ENCODE measurements at regions not wholly inside any gene's neighbourhood (a gene's known extent, or its start where the extent isn't known, plus 50 kb on each side); places are given as distances from the start of the nearest gene placed in this dataset.

DNA sequence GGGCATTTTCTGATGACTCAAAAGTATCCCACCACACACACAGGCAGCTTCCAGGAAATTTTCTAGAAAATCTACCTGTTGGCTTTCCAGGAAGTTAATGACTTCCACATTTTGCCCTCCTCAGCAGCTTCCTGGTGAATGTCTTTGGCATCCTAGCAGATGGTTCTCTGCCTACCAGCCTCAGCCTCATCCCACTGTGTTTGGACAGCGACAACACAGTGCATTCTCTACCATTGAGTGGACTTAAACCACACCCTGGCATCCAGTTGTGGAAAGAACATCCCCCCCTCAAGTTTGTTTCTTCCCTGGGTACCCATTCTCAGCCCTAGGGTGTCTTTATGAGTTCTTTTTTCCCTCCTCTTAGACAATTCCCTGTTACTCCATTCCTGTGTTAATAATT, 50.8 kb upstream of the GADL1 start:
- DNase-seq (ENCODE audit: low spot score): no peak

DNA sequence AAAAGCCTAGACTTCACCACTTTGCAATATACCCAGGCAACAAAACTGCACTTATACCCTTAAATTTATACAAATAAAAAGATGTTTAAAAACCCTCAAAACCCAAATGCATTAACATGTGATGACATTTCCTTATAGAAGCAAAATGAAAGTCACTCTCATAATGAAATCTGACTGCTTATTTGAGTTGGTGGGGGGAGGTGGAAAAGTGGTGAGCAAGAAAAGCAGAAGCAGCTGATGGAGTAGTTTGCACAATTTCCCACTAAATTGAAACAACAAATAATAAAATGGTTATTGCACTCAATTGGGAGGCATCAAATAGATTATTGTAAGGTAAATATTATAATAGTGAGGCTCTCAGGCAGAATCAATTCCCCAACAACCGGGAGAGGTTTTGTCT, 54.0 kb upstream of the GADL1 start:
- DNase-seq (ENCODE audit: low spot score): no peak

DNA sequence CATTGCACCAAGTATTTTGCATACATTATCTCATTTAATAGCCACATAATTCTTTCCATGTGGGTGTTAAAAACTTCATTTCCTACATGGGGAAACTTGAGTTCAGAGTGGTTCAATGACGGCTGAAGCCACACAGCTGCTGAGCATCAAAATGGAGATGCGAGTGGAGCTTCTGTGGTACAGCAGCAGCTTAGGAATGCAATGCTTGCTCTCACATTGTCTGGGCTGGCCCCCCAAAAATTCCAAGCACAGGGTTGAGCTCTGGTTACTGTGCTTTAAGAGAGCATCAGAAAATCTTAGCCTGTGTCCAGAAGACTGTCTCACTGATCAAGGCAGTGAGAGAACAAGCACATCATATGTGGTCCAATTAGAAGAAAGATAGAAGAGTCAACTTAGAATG, 57.4 kb upstream of the GADL1 start:
- DNase-seq (ENCODE audit: low spot score): no peak

DNA sequence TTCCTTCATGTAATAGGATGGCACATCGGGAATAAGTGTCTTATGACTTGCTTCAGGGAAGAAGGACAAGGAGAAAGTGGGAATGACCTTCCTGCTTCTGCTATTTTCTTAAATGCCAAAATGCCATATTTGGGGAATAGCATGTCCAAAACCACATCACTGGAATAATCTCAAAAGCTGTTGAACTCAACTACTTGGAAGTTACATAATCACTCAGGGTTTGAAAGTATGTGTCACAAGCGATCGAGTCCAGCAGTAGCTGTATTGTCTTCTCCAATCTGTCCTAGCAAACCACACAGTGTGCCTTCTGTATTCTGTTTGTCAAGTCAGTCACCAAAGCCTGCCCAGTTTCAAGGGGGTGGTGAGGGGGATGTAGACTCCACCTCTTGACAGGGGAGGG, 58.3 kb upstream of the GADL1 start:
- DNase-seq (ENCODE audit: low spot score): no peak

DNA sequence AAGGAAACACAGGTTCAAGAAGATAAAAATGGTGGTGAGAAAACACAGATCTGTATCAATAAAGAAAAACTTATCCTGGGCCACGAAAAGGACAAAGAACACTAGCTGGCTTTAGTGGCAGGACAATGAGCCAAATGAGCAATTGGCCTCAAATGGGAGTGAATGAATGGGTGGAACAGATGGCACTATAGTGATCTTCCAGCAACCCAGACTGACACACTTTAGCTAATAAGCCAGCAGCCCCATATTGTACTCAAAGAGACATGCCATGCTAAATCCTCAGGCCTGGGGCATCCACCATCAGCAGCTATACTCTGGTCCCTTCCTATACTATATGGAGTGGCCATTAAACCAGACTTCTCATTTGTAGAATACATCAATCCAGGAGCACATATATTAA, 60.0 kb upstream of the GADL1 start:
- DNase-seq (ENCODE audit: low spot score): no peak

DNA sequence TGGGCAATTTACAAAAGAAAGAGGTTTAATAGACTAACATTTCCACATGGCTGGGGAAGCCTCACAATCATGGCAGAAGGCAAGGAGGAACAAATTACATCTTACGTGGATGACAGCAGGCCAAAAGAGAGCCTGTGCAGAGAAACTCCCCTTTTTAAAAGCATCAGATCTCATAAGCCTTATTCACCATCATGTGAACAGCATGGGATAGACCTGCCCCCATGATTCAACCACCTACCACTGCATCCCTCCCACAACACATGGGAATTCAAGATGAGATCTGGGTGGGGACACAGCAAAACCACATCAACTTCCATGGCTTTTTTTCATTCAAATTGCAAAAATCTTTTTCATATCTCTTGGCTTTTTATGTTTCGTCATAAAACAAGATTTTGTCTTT, 67.6 kb upstream of the GADL1 start:
- DNase-seq (ENCODE audit: low spot score): no peak

DNA sequence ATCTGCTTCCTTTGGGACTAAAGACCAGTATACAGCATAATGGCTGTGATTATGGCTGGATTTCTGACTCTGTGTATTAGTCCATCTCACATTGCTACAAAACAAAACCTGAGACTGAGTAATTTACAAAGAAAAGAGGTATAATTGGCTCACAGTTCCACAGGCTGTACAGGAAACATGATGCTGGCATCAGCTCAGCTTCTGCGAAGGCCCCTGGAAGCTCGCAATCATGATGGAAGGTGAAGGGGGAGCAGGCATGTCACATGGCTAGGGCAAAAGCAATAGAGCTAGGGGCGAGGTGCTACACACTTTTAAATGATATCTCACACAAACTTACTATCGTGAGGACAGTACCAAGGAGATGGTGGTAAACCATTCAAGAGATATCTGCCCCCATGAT, 68.0 kb upstream of the GADL1 start:
- DNase-seq (ENCODE audit: low spot score): no peak

DNA sequence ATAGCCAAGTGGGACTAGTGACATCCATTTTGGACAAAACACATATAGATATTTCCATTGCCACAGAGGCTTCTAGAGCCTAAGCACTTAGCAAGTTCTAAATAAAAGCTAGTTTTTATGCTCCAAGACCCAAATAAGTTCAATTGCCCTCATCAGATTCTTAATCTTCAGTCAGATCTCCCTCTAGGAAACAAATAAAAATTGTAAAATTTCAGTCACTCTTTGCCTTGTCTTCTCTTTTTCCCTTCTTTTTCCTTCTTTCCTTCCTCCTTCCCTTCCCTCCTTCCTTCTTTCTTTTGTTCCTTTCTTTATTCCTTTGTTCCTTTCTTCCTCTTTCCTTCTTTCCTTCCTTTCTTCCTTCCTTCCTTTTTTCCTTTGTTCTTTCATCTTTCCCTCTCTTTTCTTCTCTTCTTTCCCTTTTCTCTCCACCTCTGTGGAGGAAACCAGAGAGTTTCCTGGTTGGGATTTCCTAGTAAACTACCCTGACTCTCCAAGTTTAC, 68.8 kb upstream of the GADL1 start:
- DNase-seq (ENCODE audit: low spot score): no peak

DNA sequence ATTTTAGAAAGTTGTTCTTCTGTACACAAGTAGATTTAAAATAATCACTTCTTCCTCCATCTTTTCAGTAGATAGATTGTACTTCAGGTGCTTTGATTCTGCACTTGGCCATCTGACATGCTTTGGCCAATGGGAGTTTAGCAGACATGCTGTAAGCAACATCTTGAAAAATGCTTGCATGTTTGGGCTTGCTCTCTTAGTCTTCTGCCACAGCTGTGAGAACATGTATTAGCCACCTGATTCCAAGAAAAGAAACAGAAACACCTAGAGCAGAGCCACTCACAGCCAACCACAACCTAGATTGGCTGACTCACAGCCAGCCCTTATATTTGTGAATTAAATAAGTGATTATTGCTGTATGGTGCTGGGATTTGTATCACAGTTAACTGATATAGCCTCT, 70.2 kb upstream of the GADL1 start:
- DNase-seq (ENCODE audit: low spot score): no peak

DNA sequence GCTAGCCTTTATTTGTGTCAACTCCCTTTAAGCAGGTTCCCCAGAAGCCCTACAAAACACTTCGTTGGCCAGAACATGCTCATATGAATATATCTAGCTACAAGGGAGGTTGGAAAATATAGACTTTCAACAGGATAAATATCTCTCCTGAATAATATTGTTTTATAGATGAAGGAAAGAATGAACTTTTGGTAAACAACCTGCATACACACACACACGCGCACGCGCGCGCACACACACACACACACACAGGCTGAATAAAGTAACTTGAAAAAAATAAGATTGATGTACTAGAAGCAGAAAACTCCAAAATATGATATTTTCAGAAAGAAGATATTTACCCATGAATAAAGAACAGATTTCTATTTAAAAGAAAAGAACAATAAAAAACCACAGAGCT, 72.4 kb upstream of the GADL1 start:
- DNase-seq (ENCODE audit: low spot score): no peak

DNA sequence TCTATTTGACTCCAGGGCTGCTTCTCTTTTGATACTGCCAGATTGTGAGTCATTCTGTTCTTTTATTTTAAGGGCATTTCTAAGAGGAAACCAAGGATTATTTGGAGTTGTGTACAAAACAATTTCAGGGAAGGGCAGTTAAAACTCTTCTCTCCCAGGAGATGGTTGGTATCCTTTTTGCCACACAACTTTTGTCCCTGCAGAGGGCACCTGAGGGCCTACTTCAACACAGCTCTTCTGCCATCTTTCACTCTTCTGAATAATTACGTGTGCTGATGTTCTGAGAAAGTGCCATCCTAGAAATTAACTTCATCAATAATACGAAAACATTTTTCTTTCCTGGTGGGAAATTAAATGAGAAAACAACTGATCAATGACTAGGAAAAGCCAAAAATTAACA, 75.7 kb upstream of the GADL1 start:
- DNase-seq (ENCODE audit: low spot score): no peak

DNA sequence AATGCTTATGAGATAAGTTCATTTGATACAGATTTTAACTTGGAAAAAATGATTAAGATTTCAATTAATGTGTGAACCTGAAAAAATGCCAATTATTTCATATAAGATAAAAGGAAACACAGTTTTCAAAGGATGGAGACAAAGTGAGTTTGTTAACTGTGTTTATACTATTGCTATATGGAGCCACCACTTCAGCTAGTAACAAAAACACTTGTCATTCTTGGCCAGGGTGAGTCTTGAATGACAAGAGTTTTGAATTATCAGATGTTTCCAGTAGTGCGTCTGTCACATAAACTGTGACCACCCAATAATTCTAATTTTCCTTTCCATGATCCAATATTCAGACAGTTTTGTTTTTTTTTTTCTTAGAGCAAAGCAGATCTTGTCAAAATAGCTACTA, 78.0 kb upstream of the GADL1 start:
- DNase-seq (ENCODE audit: low spot score): no peak

DNA sequence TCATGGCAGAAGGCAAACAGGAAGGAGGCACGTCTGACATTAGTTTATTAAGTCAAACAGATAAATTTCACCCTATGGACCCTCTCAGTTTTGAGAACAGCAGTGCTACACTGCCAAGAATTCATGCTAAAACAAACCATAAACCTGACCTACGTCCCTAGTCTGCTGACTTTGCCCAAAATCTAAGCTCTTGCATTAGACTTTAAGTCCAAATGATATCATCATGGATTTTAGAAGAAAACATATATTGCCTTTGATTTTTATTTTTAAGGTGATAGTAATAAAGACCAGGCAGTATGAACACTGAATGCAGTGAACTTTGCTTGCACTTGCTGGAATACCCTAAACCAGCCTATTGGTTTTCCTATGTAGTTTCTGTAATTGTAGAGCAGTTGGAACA, 79.6 kb upstream of the GADL1 start:
- no peak for DNase-seq (ENCODE audit: low spot score)

DNA sequence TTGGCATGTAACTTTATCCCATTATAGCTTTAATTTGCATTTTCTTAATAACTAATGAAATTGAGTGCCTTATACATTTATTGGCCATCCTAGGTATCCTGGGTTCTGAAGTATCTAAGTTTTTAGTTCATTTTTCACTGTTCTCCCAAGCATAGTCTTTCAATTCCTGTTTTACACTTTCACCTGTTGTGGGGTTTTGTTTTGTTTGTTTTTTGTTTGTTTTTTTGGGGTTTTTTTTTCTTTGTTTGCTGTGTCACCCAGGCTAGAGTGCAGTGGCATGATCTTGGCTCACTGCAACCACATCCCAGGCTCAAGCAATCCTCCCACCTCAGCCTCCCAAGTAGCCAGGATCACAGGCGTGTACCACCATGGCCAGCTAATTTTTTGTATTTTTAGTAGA, 83.1 kb upstream of the GADL1 start:
- DNase-seq (ENCODE audit: low spot score): no peak

DNA sequence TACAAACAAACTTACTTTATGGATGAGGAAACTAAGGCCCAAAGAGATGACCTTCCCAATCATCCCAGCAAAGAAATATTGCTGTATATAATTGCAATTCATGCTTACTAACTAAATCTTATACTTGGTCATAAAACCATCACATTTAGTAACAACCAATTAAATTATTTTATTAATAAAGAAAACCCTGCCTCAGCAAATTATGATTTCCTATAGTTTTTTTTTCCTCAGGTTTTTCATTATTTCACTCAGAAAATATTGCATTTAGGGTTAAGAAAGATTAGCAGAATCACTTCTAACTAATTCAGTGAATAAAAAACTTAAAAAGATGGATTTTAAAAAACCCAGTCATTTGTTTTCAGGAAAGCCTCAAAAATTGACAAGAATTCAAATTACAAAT, 86.5 kb upstream of the GADL1 start:
- DNase-seq (ENCODE audit: low spot score): no peak

DNA sequence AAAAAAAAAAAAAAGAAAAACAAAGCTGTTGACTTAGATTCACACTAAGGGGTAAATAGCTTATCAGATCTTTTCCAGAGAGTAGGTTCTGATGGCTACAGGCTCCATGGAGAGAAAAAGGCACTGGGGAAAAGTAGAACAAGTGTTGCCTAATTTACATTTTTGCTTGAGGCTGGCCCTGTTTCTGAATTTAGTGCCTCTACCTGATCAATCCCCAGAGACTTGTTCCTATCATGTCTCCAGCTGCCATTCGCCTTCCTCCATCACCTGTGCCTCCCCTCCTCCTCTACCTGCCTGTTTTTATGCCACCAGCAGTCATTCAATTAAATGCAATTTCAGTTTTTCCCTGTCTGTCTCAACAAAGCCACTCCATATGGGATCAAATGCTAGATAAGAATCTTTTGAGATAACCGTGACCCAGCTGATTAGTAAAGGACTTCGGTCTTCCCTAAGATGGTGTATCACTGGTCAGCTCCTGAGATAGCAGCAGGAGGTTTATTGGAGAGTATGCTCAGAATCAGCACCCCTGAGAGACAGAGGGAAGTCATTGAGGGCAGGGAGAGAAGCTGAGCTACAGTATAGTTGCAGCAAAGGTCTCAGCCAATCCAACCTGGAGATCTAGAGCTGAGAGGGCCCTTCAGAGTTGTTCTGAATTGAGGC, 88.1 kb upstream of the GADL1 start:
- DNase-seq (ENCODE audit: low spot score): no peak

DNA sequence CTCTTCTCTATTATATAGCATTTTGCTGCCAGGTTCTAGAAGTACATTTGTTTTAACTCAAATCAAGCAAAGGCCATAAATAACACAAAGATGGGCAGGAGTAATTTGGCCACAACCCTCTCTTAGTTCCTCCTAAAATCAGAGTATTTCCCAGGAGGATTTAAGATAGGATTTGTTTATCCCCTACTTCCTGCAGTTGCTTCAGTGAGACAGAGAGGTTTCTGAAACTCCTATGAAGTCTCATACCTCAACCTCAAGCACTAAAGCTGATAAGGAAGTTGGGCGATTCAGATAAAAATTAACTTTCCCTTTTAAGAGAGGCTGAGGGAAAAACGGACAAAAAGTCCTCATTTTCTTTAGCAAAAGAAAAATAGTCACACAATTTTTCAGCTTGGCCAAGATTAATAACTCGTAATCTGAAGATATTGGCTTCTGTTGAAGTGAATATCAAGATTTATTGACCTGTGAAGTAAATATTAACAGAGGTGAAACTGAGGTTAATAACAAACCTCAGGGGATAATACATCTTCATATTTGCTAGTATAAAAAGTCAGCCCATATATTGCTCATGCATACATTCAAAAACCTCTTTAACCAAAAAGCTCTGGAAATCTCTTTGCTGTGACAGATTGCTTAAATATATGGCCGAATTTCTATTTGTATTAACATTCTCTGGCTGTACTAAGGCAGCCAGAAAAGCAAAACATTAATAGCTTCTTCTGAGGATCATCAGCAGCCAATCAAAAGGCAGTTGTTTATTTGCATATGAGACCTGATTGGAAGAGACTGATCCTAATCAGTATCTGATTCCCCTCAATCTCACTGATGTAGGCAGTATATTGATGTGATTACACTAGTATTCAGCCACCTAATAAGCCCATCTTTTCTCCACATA, 90.6 kb upstream of the GADL1 start:
- no peak for DNase-seq (ENCODE audit: low spot score)

DNA sequence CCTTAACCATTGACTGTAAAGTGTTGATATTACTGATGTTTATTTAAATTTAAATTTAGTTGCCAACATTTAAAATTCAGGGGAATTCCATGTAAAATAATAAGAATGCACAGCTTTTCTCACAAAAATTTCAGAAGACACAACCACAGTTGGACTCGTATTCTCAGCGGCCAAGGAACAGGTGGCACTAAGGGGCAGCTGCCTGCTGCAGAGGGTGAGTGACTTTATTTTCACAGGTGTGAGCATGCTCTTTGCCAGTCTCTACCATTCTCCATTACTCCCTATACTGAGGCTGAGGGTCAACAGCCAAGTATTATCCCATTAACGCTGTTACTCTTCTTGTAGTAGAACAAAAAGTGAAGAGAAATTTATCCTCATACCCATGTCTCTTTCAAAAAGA, 92.1 kb upstream of the GADL1 start:
- DNase-seq (ENCODE audit: low spot score): no peak

DNA sequence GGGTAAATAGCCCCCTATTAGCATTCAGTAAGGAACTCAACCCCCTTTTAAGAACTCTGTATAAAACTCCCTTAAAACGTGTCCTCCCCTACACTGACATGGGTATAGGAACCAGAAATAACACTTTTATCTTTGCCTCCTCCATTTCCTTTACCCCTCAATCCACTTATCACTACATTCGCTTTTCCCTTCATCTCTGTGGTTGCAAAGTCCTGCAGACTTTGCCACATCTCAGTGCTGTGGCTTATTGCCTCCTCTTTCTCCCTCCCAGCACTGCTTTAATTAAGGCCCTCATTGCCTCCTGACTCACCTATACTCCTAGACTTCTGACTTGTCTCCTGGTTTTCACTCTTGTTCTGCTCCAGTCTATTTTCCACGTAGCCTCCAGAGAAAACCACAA, 94.3 kb upstream of the GADL1 start:
- no peak for DNase-seq (ENCODE audit: low spot score)

DNA sequence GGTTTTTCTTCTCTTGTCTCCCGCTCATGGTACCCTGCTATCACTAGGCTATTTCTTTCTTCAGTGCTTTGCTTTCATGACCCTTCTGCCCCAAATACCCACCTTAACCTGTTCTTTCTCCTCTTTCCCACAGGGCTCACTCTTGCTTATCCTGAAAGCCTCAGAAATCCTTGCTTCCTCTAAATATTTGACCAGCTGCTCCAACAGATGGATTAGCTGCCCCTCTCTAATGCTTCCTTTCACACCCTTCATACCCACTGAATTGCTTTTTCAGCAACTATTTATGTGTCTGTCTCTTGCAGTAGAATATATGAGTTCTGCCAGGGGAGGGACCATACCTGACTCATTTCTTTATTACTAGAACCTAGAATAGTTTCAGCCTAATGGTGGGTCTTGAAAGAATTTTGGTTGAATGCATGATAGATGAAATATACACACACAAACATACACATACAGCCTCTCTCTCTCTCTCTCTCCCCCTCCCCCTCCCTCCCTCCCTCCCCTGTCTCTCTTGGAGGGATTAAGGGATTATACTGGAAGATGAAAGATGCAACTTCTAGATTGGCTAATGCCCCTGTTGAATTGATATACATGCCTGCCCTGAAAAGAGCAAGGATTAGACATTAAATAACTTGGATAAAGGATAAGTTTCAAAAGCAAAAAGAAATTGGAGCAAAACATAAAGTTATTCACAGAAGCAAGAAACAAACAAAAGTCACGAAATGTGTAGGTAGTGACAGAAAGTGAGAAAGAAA, 95.0 kb upstream of the GADL1 start:
- no peak for DNase-seq (ENCODE audit: low spot score)

DNA sequence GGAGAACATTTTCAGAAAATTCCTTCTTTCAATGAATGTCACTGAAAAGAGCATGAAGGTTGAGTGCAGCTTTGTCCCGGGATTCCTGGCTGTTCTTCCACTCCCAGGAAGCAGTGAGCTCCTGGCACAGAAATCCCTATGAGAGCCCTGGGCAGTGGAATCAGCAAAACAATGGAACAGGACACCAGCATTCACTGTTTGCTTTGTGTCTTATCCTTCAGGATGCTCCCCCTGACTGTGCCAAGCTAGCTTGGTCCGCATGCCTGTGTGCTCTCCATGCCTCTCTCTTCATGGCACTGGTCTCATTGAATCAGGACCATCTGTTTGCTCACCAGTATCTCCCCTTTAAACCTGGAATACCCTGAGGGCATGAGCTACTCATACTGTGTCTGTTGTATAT, 102.0 kb upstream of the GADL1 start:
- DNase-seq (ENCODE audit: low spot score): no peak

DNA sequence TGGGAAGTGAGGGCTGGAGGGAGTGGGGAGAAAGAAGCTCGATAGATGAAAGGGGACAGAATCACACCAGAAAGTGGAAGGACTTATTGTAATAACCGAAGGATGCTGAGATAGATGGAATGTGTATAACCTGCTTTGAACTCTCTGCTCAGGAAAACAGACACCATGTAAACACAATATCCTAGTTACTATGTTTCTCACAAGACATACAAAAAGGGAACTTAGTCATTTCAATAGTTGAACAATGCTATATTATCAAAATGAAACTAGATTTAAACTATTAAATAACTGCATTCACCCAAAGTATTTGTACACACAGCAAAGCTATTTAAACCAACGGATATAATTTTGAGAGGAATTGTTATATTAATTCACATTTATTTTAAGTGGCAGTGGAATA, 108.3 kb upstream of the GADL1 start:
- no peak for DNase-seq (ENCODE audit: low spot score)
